Omental fat pad (tissue), 3 donors: ENCODE measurements at regions not wholly inside any gene's neighbourhood (a gene's known extent, or its start where the extent isn't known, plus 50 kb on each side); places are given as distances from the start of the nearest gene placed in this dataset.
"Not testable (repeated sequence)": the region's sequence is repeated elsewhere in the genome, so short reads cannot be mapped to it uniquely, and the experiment has no call there.

Experiments
- ATAC-seq: fragments of 150-250 bp; one replicate; pipeline ENCODE4 v1.9.1; 2016; ENCODE audit warnings: mild to moderate bottlenecking, moderate library complexity; ENCODE audit not compliant: low FRiP score
- DNase-seq: peaks from one replicate; pipeline ENCODE4 v3.0.0-alpha.2; 2019; ENCODE audit warnings: low spot score
- CTCF ChIP-seq, 3 donors: fragments of 450-650 bp; IDR thresholded peaks; one replicate each; pipeline ENCODE4 v1.5.1; 2016 to 2017; ENCODE audit warnings: antibody characterized with exemption in 3 of 3, mild to moderate bottlenecking in 3 of 3, moderate library complexity in 2 of 3

GRCh38 chr9:13917534-13917933 is 396.4 kb downstream of the NFIB start:
- TF ChIP-seq CTCF (IDR thresholded peaks at IDR 0.05): no peak
- ATAC-seq (no peak), DNase-seq (no peak)

GRCh38 chr9:13915591-13916301 is 398.2 kb downstream of the NFIB start:
- DNase-seq (no peak), ATAC-seq (no peak)
- no peak for TF ChIP-seq CTCF (IDR thresholded peaks at IDR 0.05)

- no peak for TF ChIP-seq CTCF (IDR thresholded peaks at IDR 0.05)
- ATAC-seq (no peak), DNase-seq (no peak)
These were observed 398.8 kb downstream of the NFIB start for GRCh38 chr9:13915131-13915530.

GRCh38 chr9:13911473-13911872 is 402.5 kb downstream of the NFIB start:
- DNase-seq (no peak), ATAC-seq (no peak)
- no peak for TF ChIP-seq CTCF (IDR thresholded peaks at IDR 0.05)

GRCh38 chr9:13907842-13908241 is 406.1 kb downstream of the NFIB start:
- not testable (repeated sequence) for DNase-seq, ATAC-seq

- no peak for TF ChIP-seq CTCF (IDR thresholded peaks at IDR 0.05)
- DNase-seq (no peak), ATAC-seq (no peak)
These were observed 409.2 kb downstream of the NFIB start for GRCh38 chr9:13904746-13905145.

- no peak for TF ChIP-seq CTCF (IDR thresholded peaks at IDR 0.05)
- ATAC-seq (no peak), DNase-seq (no peak)
These were observed 409.6 kb downstream of the NFIB start for GRCh38 chr9:13904311-13904710.
